Osteocyte (in vitro differentiated cells): ENCODE measurements at regions not wholly inside any gene's neighbourhood (a gene's known extent, or its start where the extent isn't known, plus 50 kb on each side); places are given as distances from the start of the nearest gene placed in this dataset.

Source experiments
- DNase-seq: peaks from one replicate; pipeline ENCODE4 v3.0.0; 2021; ENCODE audit warnings: mixed read lengths; ENCODE audit not compliant: unreplicated experiment; ENCODE audit errors: extremely low spot score
- H3K27ac Mint-ChIP-seq: one replicate; pipeline ENCODE4 v1.8.0; 2021; ENCODE audit warnings: mild to moderate bottlenecking, mixed read lengths; ENCODE audit not compliant: unreplicated experiment
- H3K27me3 Mint-ChIP-seq: one replicate; pipeline ENCODE4 v1.8.0; 2021; ENCODE audit warnings: mixed read lengths; ENCODE audit not compliant: unreplicated experiment
- H3K36me3 Mint-ChIP-seq: one replicate; pipeline ENCODE4 v1.8.0; 2021; ENCODE audit warnings: mixed read lengths; ENCODE audit not compliant: unreplicated experiment
- H3K4me1 Mint-ChIP-seq: one replicate; pipeline ENCODE4 v1.8.0; 2021; ENCODE audit warnings: mixed read lengths; ENCODE audit not compliant: unreplicated experiment
- H3K4me3 Mint-ChIP-seq: one replicate; pipeline ENCODE4 v1.8.0; 2021; ENCODE audit warnings: mild to moderate bottlenecking, moderate library complexity, mixed read lengths; ENCODE audit not compliant: unreplicated experiment
- H3K9me3 Mint-ChIP-seq: one replicate; pipeline ENCODE4 v1.8.0; 2021; ENCODE audit warnings: mixed read lengths; ENCODE audit not compliant: unreplicated experiment
- TF ChIP-seq, protein P1 (sequence below): fragments of 200-600 bp; sonication (generic); IDR thresholded peaks from 2 replicates; pipeline ENCODE4 v1.5.0; 2021; ENCODE audit warnings: antibody characterized with exemption, mild to moderate bottlenecking, moderate library complexity

DNA sequence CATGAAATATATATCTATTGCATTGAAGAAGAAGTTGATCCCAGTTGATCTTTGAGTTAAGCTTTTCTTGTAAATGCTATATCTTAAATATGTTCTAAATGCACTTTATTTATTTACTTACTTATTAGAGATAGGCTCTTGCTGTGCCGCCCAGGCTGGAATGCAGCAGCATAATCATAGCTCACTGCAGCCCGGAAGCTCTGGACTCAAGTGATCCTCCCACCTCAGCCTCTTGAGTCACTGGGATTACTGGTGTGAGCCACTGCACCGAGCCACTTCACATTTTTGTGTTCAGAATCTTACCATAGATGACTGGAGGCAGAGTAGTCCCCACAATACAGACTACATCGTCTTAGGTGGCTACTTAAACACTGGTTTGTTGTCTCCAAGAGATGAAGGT is 324.3 kb upstream of the SLIT2 start:
- TF ChIP-seq, protein P1, sequence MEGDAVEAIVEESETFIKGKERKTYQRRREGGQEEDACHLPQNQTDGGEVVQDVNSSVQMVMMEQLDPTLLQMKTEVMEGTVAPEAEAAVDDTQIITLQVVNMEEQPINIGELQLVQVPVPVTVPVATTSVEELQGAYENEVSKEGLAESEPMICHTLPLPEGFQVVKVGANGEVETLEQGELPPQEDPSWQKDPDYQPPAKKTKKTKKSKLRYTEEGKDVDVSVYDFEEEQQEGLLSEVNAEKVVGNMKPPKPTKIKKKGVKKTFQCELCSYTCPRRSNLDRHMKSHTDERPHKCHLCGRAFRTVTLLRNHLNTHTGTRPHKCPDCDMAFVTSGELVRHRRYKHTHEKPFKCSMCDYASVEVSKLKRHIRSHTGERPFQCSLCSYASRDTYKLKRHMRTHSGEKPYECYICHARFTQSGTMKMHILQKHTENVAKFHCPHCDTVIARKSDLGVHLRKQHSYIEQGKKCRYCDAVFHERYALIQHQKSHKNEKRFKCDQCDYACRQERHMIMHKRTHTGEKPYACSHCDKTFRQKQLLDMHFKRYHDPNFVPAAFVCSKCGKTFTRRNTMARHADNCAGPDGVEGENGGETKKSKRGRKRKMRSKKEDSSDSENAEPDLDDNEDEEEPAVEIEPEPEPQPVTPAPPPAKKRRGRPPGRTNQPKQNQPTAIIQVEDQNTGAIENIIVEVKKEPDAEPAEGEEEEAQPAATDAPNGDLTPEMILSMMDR = no peak
- no peaks in the 10 kb centered on the region for H3K36me3 Mint-ChIP-seq
- no peak for DNase-seq
- H3K4me1 Mint-ChIP-seq = peaks cover 6% of the 10 kb centered on the region
- H3K9me3 Mint-ChIP-seq = no peaks in the 10 kb centered on the region
- no peaks in the 10 kb centered on the region for H3K27me3 Mint-ChIP-seq
- H3K27ac Mint-ChIP-seq = no peak overlapping the region
- no peak overlapping the region for H3K4me3 Mint-ChIP-seq

DNA sequence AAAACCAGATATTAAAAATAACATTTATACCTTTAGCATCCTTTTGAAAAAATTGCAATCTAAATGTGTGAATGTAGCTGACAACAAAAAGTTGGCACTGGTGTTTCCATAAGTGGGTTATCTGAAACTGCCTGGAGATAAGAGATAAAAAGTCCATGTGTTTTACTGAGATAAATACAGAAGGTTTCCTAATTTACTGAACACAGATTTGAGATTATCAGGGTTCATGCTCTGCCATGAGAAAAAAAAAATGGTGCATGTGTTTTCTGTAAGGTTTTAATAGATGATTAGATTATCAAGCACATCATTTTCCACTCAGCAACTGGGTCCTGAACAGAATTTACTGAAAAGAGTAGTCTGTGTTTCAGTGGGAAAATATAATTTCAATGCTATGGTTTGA is 326.2 kb upstream of the SLIT2 start:
- H3K27ac Mint-ChIP-seq = no peak overlapping the region
- TF ChIP-seq, protein P1 = no peak
- peaks cover 6% of the 10 kb centered on the region for H3K4me1 Mint-ChIP-seq
- H3K36me3 Mint-ChIP-seq = no peaks in the 10 kb centered on the region
- H3K9me3 Mint-ChIP-seq = no peaks in the 10 kb centered on the region
- no peak overlapping the region for H3K4me3 Mint-ChIP-seq
- H3K27me3 Mint-ChIP-seq = no peaks in the 10 kb centered on the region
- DNase-seq = no peak

DNA sequence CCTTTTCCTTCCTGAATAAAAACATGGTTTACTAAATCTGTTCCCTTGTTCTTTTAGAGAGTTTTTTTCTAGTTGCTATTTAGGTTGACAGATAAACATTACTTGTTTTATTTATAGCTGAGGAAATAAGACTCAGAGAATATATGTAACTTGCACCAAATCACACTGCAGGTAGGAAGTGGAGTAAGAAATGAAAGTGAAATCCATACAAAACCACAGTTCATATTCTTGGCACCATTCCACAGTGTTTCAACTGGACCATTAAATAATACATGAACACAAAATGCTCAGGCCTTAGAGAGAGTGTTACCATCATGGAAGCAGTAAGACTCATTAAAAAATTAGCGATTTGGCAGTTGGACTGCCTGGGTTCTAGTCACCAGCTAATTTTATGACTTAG is 326.9 kb upstream of the SLIT2 start:
- no peak for DNase-seq
- Mint-ChIP-seq H3K36me3 (no peaks in the 10 kb centered on the region), H3K9me3 (peaks cover under 1% of the 10 kb centered on the region), H3K27me3 (no peaks in the 10 kb centered on the region), H3K4me1 (peaks cover 6% of the 10 kb centered on the region), H3K27ac (no peak overlapping the region), H3K4me3 (no peak overlapping the region)
- TF ChIP-seq, protein P1 = no peak

DNA sequence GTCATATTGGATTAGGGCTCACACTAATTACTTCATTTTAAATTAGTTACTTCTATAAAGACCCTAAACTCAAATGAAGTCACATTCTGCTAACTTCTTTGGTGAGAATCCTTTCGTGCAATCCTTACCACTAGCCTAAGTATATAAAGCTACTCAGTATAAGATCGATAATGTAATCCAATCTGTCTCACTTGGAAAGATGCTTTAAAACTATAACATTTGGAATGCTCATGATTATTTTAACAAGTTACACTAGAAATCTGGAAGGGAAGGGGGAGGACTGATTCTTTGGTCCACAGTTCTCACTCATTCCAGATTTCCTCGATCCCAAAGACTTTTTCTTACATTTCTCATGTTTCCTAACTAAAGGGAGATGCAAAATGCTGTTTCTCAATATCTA is 336.4 kb upstream of the SLIT2 start:
- TF ChIP-seq, protein P1 = no peak
- H3K4me1 Mint-ChIP-seq = peaks cover 4% of the 10 kb centered on the region
- H3K4me3 Mint-ChIP-seq = no peak overlapping the region
- H3K9me3 Mint-ChIP-seq = peaks cover 13% of the 10 kb centered on the region
- H3K36me3 Mint-ChIP-seq = peaks cover 6% of the 10 kb centered on the region
- DNase-seq = no peak
- H3K27me3 Mint-ChIP-seq = no peaks in the 10 kb centered on the region
- no peak overlapping the region for H3K27ac Mint-ChIP-seq

DNA sequence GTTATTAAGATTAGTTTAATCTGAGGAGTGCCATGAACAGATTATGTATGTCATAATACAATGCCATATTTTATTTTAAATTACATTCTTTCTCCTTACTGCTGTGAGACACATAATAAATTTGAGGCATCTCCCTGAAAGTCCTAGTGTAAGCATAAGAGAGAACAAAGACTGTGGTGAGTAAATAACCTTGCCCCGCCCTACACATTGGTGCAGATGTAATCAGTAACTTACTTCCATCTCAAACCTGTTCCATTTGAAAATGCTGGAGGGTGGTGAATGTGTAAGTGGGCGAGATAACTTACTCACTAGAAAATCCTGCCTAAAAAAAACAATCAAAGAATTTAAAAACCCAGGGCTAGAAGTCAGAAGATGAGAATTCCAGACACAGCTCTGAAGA is 338.1 kb upstream of the SLIT2 start:
- TF ChIP-seq, protein P1 = no peak
- Mint-ChIP-seq H3K36me3 (peaks cover 3% of the 10 kb centered on the region), H3K27me3 (no peaks in the 10 kb centered on the region), H3K27ac (no peak overlapping the region), H3K9me3 (peaks cover under 1% of the 10 kb centered on the region), H3K4me1 (peaks cover 4% of the 10 kb centered on the region), H3K4me3 (no peak overlapping the region)
- no peak for DNase-seq
